HL-60/S4 treated with phorbol 12-myristate 13-acetate at 8.2 ng/mL for 4 days and 3 days (cell line): ENCODE measurements at regions not wholly inside any gene's neighbourhood (a gene's known extent, or its start where the extent isn't known, plus 50 kb on each side); places are given as distances from the start of the nearest gene placed in this dataset.
"Not testable (repeated sequence)": the region's sequence is repeated elsewhere in the genome, so short reads cannot be mapped to it uniquely, and the experiment has no call there.

Source experiments
- in situ Hi-C: fragments of 300-500 bp; cut with MboI; formaldehyde crosslinking; loops from 2 replicates; pipeline ENCODE4 v1.15.0; 2022; ENCODE audit warnings: low sequenced_read_pairs

GRCh38 chr1:56285554-56286402 lies 293.6 kb downstream of the PLPP3 start:
- in situ Hi-C loops, result no loop called here

GRCh38 chr1:56284928-56285327 lies 294.4 kb downstream of the PLPP3 start:
- in situ Hi-C loops, result no loop called here

GRCh38 chr1:56278061-56278460 lies 301.3 kb downstream of the PLPP3 start:
- in situ Hi-C loops, result no loop called here

DNA sequence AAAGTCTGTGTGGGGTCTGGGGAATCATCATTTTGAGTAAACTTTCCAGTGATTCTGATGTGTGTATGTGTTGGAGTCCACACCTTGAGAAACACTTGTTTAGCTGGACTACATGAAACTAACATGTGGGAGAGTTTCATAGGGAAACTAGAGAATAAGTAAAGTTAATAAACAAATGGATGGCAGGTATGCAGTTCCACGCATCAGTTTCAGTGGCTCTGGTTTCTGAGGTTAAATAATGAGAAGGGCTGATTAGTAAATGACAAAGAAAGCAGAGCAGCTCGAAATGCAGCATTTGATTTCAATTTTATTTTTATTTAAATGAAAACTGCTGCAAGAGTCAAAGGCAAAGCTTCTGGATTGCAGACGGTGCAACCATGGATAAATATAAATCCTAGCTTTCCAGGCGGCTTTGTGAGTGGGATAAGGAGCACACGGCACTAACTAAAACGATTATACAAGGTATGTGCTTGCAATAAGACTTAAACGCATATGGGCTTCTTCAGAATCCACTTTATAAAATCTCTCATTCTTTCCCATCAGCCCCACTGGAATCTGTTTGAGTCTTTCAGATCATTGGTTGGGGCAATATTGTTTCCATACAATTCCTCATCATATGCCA lies 310.7 kb downstream of the PLPP3 start:
- in situ Hi-C loops, result no loop called here

DNA sequence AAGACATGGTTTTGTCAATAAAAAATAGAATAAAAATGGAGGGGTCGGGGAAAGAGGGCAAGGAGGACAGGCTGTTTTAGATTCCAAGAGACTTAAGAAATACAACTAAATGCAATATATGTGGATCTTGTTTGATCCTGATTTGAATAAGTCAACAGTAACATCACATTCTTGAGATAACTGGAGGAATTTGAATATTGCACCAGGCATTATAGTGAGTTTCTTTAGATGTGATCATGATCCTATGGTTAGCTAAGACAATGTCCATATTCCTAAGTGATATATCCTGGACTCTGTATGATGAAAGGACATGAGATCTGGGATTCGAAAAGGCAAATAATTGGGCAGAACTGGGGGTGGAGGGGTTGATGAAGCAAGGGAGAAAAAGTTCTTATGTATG lies 311.8 kb downstream of the PLPP3 start:
- in situ Hi-C loops, result no loop called here

GRCh38 chr1:56266359-56266758 lies 313.0 kb downstream of the PLPP3 start:
- in situ Hi-C loops, result no loop called here

GRCh38 chr1:56265216-56265615 lies 314.1 kb downstream of the PLPP3 start:
- in situ Hi-C loops, result no loop called here

DNA sequence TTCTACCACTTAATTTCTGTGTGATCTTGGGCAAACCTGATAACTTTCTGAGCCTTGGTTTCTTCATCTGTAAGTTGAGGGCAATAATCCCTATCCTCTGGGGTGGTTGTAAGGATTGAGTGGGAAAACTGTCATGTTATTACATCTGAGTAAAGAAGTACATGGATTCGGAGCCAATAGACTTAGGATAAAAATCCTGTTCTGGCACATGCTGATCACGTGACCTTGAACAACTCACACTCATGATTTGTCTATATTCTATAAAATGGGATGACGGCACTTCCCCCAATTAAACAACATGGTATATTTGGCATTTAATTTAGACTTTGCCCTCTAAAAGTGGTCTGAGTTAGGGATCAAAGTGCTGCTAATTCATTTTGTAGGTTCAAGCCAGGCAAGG lies 315.5 kb downstream of the PLPP3 start:
- in situ Hi-C loops, result no loop called here

DNA sequence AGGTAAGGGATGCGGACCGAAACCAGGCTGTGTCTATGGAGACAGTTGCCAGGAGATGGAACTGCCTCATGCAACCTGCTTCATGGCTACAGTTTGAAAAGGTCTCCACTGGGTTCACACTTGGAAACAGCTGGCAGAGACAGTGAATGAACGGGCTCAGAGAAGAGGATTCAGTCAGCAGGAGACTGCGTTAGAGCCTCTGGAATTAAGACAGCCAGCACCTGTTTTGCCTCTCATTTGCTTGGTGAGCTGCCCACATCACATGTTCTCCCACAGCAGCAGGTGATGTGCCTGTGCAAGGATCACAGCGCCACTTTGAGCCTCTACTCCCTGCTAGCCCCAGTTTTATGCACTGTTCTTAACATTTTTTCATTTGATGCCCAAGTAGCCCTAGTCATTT lies 321.0 kb downstream of the PLPP3 start:
- in situ Hi-C loops, result no loop called here

- in situ Hi-C loops, result no loop called here
Observed at GRCh38 chr1:56257726-56258125, 321.6 kb downstream of the PLPP3 start.

DNA sequence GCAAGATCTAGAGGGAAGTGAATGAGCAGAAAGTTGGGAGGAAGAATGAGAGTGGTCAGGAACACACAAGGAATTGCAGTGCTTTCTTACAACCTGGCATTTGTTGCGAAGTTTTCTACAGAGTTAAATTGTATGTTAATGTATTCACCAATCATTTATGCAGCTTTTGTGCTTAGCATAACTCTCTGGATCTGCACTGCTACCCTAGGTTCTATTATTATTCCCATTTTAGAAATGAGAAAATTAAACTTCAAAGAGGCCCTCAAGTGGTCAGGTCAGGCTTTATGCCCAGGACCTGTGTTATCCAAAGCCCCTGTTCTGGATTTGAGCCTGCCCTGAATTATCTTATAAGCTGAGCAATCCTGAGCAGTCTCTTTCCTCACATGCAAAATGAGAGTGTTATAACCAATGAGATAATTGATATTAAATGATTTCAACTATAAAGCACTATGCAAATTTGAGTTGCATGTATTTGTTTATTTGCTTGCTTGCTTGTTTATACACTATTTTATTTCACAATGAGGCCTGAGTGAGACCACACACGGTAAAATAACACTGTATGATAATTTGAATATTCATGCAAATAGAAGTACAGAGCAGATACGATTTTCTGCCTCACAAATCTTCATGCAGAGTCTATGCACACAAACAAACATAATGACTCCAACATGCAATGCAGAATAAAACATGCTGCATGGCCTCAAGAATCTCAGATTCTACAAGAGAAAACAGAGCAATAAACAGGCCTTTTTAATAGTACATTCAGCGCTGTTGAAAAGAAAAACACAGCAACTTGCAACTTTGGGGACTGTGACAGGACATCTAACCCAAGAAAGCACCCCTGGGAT lies 323.0 kb downstream of the PLPP3 start:
- in situ Hi-C loops, result no loop called here

- in situ Hi-C loops, result no loop called here
Observed at GRCh38 chr1:56255516-56256152, 323.7 kb downstream of the PLPP3 start.

GRCh38 chr1:56254130-56254529 lies 325.2 kb downstream of the PLPP3 start:
- in situ Hi-C loops, result no loop called here

DNA sequence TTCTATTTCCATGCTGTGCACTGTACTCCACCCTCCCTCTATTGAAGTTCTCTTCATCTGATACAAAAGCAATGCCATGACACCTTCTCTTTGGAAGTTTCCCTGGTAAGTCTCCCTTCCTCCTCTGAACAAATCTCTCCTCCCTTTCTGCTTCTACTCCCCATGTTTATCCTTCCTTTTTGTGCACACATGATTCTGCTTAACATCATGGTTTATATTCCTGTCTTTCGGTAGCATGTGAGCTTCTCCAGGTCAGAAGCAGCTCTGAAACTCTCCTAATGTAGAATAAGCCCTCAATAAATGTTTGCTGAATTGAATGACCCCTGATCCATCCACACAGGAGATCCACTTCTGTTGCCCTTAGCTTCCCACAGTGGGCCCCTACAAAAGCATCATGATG lies 328.6 kb downstream of the PLPP3 start:
- in situ Hi-C loops, result no loop called here

DNA sequence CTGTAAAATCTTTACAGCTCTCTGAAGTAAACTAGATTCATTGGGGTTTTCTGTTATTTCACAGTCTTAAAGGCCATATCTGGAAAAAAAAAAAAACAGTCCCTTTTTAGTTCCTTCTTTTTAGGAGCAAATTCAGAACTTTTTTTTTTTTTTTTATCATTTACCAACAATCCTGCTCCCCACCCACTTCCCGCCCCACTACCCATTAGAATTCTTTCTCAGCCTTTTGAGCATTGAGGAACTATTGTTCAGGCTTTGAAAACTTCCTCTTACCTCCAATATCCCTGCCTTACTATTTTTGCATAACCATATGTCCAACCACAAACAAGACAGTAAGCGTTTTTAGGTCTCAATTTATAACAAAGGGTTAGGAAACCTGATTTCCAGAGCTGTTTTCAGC lies 330.1 kb downstream of the PLPP3 start:
- in situ Hi-C loops, result no loop called here

GRCh38 chr1:56248138-56248537 lies 331.2 kb downstream of the PLPP3 start:
- in situ Hi-C loops, result no loop called here

DNA sequence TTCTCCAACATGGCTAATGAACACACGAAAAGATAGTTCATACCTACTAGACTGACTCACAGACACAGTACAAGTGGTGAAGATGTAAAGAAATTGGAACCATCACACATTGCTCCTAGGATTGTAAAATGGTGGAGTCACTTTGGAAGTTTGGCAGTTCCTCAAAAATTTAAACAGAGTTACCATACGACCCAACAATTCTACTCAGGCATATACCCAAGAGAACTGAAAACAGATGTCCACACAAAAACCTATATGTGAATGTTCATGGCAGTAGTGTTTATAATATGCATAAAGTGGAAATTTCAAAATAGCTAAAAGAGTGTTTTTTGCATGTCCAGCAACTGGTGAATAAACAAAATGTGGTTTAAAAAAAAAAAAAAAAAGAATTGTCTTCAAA lies 332.6 kb downstream of the PLPP3 start:
- in situ Hi-C loops, result not testable (repeated sequence)

DNA sequence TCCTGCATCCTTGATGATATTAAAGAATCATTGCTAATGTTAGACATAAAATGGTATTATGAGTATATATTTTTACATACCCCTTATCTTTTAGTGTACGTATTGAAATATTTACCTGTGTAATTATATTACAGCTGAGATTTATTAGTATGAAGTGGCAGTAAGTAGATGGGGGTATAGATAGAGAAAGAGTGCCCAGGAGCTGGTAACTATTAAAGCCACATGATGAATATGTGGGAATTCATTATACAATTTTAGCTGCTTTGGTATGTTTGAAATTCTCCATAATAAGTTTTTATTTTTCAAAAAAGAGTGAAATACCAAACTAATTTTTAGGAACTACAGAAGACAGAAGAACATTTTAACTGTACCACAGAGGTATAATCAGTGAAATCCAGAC lies 339.0 kb downstream of the PLPP3 start:
- in situ Hi-C loops, result no loop called here

DNA sequence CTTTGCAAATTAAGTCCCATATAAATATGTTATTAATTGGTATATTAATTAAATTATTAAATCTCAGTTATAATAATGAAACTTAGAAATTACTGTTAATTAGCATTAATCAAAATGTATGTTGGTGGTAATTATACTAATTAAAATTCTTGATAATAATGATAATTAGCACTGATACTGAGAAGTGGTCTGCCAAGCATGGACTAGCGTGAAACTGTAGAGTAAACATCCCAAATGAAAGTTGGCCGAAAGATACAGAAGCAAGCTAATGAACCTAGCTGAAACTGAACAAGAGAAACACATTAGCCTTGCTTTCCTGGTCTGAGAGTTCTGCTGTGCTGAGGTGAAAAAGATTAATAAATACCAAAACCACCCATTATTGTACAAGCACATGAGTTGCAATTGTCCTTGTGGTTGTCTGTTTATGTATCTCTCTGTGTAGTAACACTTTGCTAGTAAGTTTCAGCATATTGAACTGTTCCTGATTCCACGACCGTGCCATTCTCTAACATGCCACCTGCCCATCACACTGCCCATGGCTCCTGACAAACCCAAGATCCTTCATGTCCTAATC lies 341.8 kb downstream of the PLPP3 start:
- in situ Hi-C loops, result no loop called here

DNA sequence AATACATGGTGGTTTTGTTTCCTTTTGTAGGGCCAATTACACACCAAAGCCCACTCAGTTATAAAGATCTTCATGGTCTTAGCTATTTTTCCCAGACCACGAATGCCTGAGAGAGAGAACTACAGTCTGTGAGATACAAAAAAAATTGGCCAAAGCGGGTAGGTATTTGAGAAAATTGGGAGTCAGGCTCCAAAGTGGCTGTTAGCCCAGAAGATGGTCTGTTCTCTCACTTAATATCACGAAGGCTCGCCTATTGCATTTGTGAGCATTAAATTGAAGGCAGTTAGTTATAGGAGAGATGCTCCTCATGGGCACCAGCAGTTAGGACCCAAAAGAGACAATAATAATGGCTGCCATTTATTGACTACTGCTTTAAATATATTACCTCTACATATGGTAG lies 342.7 kb downstream of the PLPP3 start:
- in situ Hi-C loops, result no loop called here
